CD4-positive, alpha-beta T cell (primary cell): ENCODE measurements at regions not wholly inside any gene's neighbourhood (a gene's known extent, or its start where the extent isn't known, plus 50 kb on each side); places are given as distances from the start of the nearest gene placed in this dataset.

Experiments
- ATAC-seq: fragments of 200-7000 bp; cut with Tn5 transposase; one replicate; pipeline ENCODE4 v1.10.0; 2022; ENCODE audit warnings: mild to moderate bottlenecking; ENCODE audit not compliant: poor library complexity
- CTCF ChIA-PET: fragments of 350-600 bp; sonication (Branson Sonifier 250); formaldehyde crosslinking; loops from one replicate; lab custom pipeline; 2021; ENCODE audit warnings: antibody characterized with exemption, inconsistent platforms; lab: Charles Lee
- POLR2A ChIA-PET: fragments of 350-600 bp; sonication (Branson Sonifier 250); formaldehyde crosslinking; loops from one replicate; lab custom pipeline; 2021; ENCODE audit warnings: antibody characterized with exemption, inconsistent platforms; lab: Charles Lee
- DNase-seq, 14 experiments: peaks; one replicate each; pipeline ENCODE4 v3.0.0-alpha.2; 2013 to 2020; ENCODE audit warnings: mixed read lengths in 2 of 14
- H3K27ac ChIP-seq, 2 donors: one replicate each; pipeline versions ENCODE4 v1.5.1 to v1.7.0; 2013; ENCODE audit warnings: low read length in 2 of 2, low read depth in 1 of 2, mild to moderate bottlenecking in 1 of 2
- H3K27me3 ChIP-seq, 2 experiments: 1 replicate in 1 of 2; 2 replicates in 1 of 2; pipeline versions ENCODE4 v1.6.1 to v1.7.0; 2013; ENCODE audit warnings: low read length in 2 of 2, control low read depth in 1 of 2, mild to moderate bottlenecking in 1 of 2, moderate library complexity in 1 of 2; ENCODE audit not compliant: insufficient read depth in 2 of 2, control insufficient read depth in 1 of 2
- H3K36me3 ChIP-seq: one replicate; pipeline ENCODE4 v1.6.1; 2013; ENCODE audit warnings: low read length, control low read depth; ENCODE audit not compliant: insufficient read depth
- H3K4me1 ChIP-seq: one replicate; pipeline ENCODE4 v1.6.1; 2013; ENCODE audit warnings: low read length, control low read depth; ENCODE audit not compliant: insufficient read depth
- H3K4me3 ChIP-seq: one replicate; pipeline ENCODE4 v1.5.1; 2013; ENCODE audit warnings: mild to moderate bottlenecking, low read length, moderate library complexity
- H3K9me3 ChIP-seq, 2 experiments: 1 replicate in 1 of 2; 2 replicates in 1 of 2; pipeline versions ENCODE4 v1.6.1 to v1.7.0; 2013; ENCODE audit warnings: low read length in 2 of 2, mild to moderate bottlenecking in 2 of 2, control low read depth in 1 of 2, moderate library complexity in 1 of 2; ENCODE audit not compliant: control insufficient read depth in 1 of 2, insufficient read depth in 1 of 2
- H3K27ac Mint-ChIP-seq: one replicate; pipeline ENCODE4 v1.8.0; 2020; ENCODE audit warnings: mixed read lengths
- H3K27me3 Mint-ChIP-seq: one replicate; pipeline ENCODE4 v1.8.0; 2021; ENCODE audit warnings: mixed read lengths
- H3K36me3 Mint-ChIP-seq: one replicate; pipeline ENCODE4 v1.8.0; 2021; ENCODE audit warnings: low read depth, mixed read lengths
- H3K4me1 Mint-ChIP-seq: one replicate; pipeline ENCODE4 v1.8.0; 2021; ENCODE audit warnings: low read depth, mixed read lengths
- H3K4me3 Mint-ChIP-seq: one replicate; pipeline ENCODE4 v1.8.0; 2020; ENCODE audit warnings: mild to moderate bottlenecking, mixed read lengths
- H3K9me3 Mint-ChIP-seq: one replicate; pipeline ENCODE4 v1.8.0; 2020; ENCODE audit warnings: mixed read lengths
- intact Hi-C, 2 experiments: fragments of 100-400 bp; cut with DNase I in 1 of 2; cut with micrococcal nuclease in 1 of 2; formaldehyde crosslinking; loops; one replicate each; pipeline versions ENCODE4 v1.15.1 to v1.9.0; 2023 to 2025; cut with DNase I, micrococcal nuclease
- TF ChIP-seq, protein P1 (sequence below): fragments of 200-600 bp; IDR thresholded peaks from one replicate; pipeline ENCODE4 v1.8.0; 2022; ENCODE audit warnings: antibody characterized with exemption, mild to moderate bottlenecking

DNA sequence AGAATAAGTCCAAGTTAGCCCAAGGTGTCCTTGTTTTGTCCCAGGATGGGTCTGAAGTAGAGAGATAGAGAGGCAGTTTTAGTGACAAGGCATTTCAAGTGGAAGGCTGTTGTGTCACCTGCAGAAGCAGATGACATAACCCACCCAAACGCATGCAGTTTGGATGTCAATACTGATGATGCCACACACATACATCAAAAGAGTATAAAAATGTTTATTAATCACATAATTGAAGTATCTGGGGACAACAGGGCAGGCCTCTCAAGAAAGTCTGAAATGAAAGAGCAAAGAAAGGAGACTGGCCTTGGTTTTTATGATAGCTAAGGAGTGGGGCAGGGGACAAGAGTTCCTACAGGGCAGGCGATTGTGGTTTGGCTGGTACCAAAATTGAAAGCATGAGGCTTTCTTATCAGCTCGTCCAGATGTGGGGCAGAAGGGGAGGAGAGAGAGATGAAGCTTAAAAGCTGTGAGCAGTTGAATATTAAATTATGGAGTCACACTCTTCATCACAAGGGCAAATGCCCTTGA, 78.4 kb upstream of the TSPAN8 start:
- Histone ChIP-seq H3K4me3 (no peak overlapping the region), H3K27ac (no peak overlapping the region), H3K27me3 (no peaks in the 10 kb centered on the region), H3K36me3 (no peaks in the 10 kb centered on the region), H3K4me1 (no peaks in the 10 kb centered on the region), H3K9me3 (peaks cover 0 to 3% of the 10 kb centered on the region in 2 experiments)
- DNase-seq (no peak), ATAC-seq (no peak)
- H3K9me3 Mint-ChIP-seq = no peaks in the 10 kb centered on the region
- no peak overlapping the region for H3K27ac Mint-ChIP-seq
- TF ChIP-seq, protein P1, sequence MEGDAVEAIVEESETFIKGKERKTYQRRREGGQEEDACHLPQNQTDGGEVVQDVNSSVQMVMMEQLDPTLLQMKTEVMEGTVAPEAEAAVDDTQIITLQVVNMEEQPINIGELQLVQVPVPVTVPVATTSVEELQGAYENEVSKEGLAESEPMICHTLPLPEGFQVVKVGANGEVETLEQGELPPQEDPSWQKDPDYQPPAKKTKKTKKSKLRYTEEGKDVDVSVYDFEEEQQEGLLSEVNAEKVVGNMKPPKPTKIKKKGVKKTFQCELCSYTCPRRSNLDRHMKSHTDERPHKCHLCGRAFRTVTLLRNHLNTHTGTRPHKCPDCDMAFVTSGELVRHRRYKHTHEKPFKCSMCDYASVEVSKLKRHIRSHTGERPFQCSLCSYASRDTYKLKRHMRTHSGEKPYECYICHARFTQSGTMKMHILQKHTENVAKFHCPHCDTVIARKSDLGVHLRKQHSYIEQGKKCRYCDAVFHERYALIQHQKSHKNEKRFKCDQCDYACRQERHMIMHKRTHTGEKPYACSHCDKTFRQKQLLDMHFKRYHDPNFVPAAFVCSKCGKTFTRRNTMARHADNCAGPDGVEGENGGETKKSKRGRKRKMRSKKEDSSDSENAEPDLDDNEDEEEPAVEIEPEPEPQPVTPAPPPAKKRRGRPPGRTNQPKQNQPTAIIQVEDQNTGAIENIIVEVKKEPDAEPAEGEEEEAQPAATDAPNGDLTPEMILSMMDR = no peak
- no peaks in the 10 kb centered on the region for H3K27me3 Mint-ChIP-seq
- CTCF ChIA-PET = no interaction called here
- H3K4me3 Mint-ChIP-seq = no peak overlapping the region
- H3K36me3 Mint-ChIP-seq = no peaks in the 10 kb centered on the region
- no peaks in the 10 kb centered on the region for H3K4me1 Mint-ChIP-seq
- intact Hi-C loops = no loop called here
- POLR2A ChIA-PET = no interaction called here

DNA sequence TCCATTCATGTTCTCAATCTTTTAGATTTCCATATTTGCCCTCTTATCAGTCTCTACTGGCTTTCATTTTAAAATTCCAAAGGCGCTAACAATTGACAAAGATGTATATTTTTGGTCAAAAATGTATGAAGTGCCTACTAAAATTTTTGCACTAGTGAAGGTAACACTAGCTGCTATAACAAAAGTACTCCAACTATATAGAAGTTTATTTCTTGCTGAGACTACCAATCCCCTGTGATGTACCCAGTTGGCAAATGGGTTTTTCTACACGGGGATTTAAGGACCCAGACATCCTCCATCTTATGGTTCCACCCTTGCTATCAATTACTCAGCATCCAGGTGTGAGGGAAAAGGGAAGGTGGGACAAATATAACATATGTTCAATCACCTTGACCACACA, 75.3 kb upstream of the TSPAN8 start:
- H3K27me3 ChIP-seq = no peaks in the 10 kb centered on the region
- Mint-ChIP-seq H3K4me3 (no peak overlapping the region), H3K27ac (no peak overlapping the region), H3K4me1 (no peaks in the 10 kb centered on the region), H3K36me3 (no peaks in the 10 kb centered on the region), H3K27me3 (no peaks in the 10 kb centered on the region), H3K9me3 (no peaks in the 10 kb centered on the region)
- DNase-seq (no peak), ATAC-seq (no peak)
- peaks cover 0 to 3% of the 10 kb centered on the region in 2 experiments for H3K9me3 ChIP-seq
- H3K27ac ChIP-seq = no peak overlapping the region
- intact Hi-C loops = no loop called here
- no peaks in the 10 kb centered on the region for H3K4me1 ChIP-seq
- CTCF ChIA-PET = no interaction called here
- H3K36me3 ChIP-seq = no peaks in the 10 kb centered on the region
- no peak overlapping the region for H3K4me3 ChIP-seq
- POLR2A ChIA-PET = no interaction called here
- TF ChIP-seq, protein P1 = no peak

DNA sequence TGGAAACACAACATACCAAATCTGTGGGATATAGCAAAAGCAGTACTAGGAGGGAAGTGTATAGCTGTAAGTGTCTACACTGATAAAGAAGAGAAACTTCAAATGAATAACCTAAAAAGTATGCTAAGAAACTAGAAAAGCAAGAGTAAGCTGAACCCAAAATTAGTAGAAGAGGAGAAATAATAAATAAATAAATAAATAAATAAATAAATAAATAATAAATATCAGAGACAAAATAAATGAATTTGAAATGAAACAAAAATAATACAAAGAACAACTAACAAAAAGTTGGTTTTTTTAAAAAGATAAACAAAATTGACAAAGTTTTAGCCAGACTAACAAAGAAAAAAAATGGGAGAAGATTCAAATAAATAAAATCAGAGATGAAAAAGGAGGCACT, 72.7 kb upstream of the TSPAN8 start:
- Histone ChIP-seq H3K4me1 (no peaks in the 10 kb centered on the region), H3K9me3 (peaks cover 0 to 7% of the 10 kb centered on the region in 2 experiments), H3K36me3 (no peaks in the 10 kb centered on the region), H3K4me3 (no peak overlapping the region), H3K27ac (no peak overlapping the region), H3K27me3 (no peaks in the 10 kb centered on the region)
- POLR2A ChIA-PET = no interaction called here
- intact Hi-C loops = no loop called here
- H3K4me3 Mint-ChIP-seq = no peak overlapping the region
- TF ChIP-seq, protein P1 = no peak
- H3K27me3 Mint-ChIP-seq = no peaks in the 10 kb centered on the region
- H3K36me3 Mint-ChIP-seq = no peaks in the 10 kb centered on the region
- no peaks in the 10 kb centered on the region for H3K9me3 Mint-ChIP-seq
- no peak overlapping the region for H3K27ac Mint-ChIP-seq
- DNase-seq = no peak
- H3K4me1 Mint-ChIP-seq = no peaks in the 10 kb centered on the region
- CTCF ChIA-PET = no interaction called here
- ATAC-seq = no peak
